HL-60 (cell line): ENCODE measurements at regions not wholly inside any gene's neighbourhood (a gene's known extent, or its start where the extent isn't known, plus 50 kb on each side); places are given as distances from the start of the nearest gene placed in this dataset.

Source experiments
- DNase-seq, 2 experiments: peaks; one replicate each; pipeline ENCODE4 v3.0.0-alpha.2; 2010 to 2020; ENCODE audit warnings: low read depth in 1 of 2, low spot score in 1 of 2
- H3K27ac ChIP-seq: fragments of 250-450 bp; sonication (Bioruptor Pico); replicated peaks from 2 replicates; pipeline ENCODE4 v1.5.1; 2020; ENCODE audit warnings: mild to moderate bottlenecking, moderate library complexity
- H3K27me3 ChIP-seq: fragments of 250-450 bp; sonication (Bioruptor Pico); 2 replicates; pipeline ENCODE4 v1.5.1; 2021; ENCODE audit warnings: mild to moderate bottlenecking, moderate library complexity; ENCODE audit not compliant: insufficient read depth, poor library complexity, severe bottlenecking
- H3K4me3 ChIP-seq: replicated peaks from 2 replicates; pipeline ENCODE4 v1.5.1; 2011; ENCODE audit warnings: mild to moderate bottlenecking, control low read depth, low read length; ENCODE audit not compliant: insufficient read depth
- CTCF ChIP-seq: IDR thresholded peaks from one replicate; pipeline ENCODE4 v1.5.1; 2011; ENCODE audit warnings: low read length, control low read depth, inconsistent platforms; ENCODE audit not compliant: insufficient read depth
- GABPA ChIP-seq: IDR thresholded peaks from 2 replicates; pipeline ENCODE4 v1.6.1; 2012; ENCODE audit warnings: low read depth
- POLR2AphosphoS5 ChIP-seq: IDR thresholded peaks from 2 replicates; pipeline ENCODE4 v1.6.1; 2012; ENCODE audit warnings: low read depth
- SPI1 ChIP-seq: IDR thresholded peaks from 2 replicates; pipeline ENCODE4 v1.6.1; 2012; ENCODE audit warnings: low read depth, mild to moderate bottlenecking, borderline replicate concordance
- TF ChIP-seq, protein P1 (sequence below): IDR thresholded peaks from 2 replicates; pipeline ENCODE4 v1.6.1; 2012; ENCODE audit warnings: low read depth; ENCODE audit not compliant: insufficient replicate concordance

GRCh38 chr2:193876980-193877379 lies 1682.2 kb upstream of the TMEFF2 start:
- no peak for DNase-seq
- no peaks in the 10 kb centered on the region for H3K27me3 ChIP-seq
- no peak overlapping the region for H3K4me3 ChIP-seq
- no peak overlapping the region for H3K27ac ChIP-seq
- TF ChIP-seq SPI1 (no peak), POLR2AphosphoS5 (no peak), GABPA (no peak), CTCF (no peak)
- TF ChIP-seq, protein P1, sequence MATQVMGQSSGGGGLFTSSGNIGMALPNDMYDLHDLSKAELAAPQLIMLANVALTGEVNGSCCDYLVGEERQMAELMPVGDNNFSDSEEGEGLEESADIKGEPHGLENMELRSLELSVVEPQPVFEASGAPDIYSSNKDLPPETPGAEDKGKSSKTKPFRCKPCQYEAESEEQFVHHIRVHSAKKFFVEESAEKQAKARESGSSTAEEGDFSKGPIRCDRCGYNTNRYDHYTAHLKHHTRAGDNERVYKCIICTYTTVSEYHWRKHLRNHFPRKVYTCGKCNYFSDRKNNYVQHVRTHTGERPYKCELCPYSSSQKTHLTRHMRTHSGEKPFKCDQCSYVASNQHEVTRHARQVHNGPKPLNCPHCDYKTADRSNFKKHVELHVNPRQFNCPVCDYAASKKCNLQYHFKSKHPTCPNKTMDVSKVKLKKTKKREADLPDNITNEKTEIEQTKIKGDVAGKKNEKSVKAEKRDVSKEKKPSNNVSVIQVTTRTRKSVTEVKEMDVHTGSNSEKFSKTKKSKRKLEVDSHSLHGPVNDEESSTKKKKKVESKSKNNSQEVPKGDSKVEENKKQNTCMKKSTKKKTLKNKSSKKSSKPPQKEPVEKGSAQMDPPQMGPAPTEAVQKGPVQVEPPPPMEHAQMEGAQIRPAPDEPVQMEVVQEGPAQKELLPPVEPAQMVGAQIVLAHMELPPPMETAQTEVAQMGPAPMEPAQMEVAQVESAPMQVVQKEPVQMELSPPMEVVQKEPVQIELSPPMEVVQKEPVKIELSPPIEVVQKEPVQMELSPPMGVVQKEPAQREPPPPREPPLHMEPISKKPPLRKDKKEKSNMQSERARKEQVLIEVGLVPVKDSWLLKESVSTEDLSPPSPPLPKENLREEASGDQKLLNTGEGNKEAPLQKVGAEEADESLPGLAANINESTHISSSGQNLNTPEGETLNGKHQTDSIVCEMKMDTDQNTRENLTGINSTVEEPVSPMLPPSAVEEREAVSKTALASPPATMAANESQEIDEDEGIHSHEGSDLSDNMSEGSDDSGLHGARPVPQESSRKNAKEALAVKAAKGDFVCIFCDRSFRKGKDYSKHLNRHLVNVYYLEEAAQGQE, result no peak

DNA sequence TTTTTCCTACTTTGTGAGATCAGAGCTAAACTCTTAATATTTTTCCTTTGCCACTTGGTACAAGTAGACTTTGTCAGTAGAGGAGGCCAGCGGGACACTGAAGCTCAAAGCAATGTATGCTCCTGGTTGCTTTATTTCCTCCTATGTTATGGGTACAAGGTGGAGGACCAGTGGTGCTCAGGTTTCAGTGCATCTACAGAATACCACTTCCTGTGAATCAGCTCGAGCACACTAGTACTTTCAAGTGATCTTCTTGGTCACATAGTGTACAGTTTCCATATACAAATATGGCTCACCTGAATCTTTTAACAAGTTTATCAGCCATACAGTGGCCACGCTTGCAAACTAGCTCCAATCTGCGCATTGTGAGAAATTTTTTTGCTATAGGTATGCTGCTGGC lies 1674.8 kb upstream of the TMEFF2 start:
- Histone ChIP-seq H3K27ac (no peak overlapping the region), H3K27me3 (no peaks in the 10 kb centered on the region), H3K4me3 (no peak overlapping the region)
- DNase-seq, result no peak
- TF ChIP-seq, protein P1, result no peak
- TF ChIP-seq GABPA, result no peak
- no peak for TF ChIP-seq POLR2AphosphoS5
- TF ChIP-seq SPI1, result no peak
- TF ChIP-seq CTCF, result no peak

DNA sequence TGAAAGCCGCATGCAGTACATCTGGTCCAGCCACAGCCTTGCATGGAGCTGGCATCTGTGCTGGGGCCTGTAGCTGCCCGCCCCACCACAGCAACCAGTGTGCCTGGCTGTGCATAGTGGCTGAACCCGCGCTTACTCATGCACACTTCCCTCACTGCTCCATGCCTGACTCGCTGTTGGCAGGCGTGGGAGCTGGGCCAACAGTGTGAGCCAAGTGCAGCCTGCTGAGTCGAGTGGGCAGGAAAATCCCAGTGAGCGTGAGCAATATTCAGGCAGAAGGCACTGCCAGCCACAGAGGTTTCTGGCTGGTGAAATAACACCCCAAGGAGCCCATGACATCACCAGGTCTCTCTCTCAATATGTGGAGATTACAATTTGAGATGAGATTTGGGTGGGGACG lies 1674.1 kb upstream of the TMEFF2 start:
- H3K27ac ChIP-seq, result no peak overlapping the region
- no peak overlapping the region for H3K4me3 ChIP-seq
- no peak for TF ChIP-seq POLR2AphosphoS5
- TF ChIP-seq GABPA, result no peak
- TF ChIP-seq, protein P1, result no peak
- no peak for TF ChIP-seq SPI1
- no peak for TF ChIP-seq CTCF
- DNase-seq, result no peak
- no peaks in the 10 kb centered on the region for H3K27me3 ChIP-seq
